Left ventricle myocardium inferior (tissue), 1 donor: ENCODE measurements at regions not wholly inside any gene's neighbourhood (a gene's known extent, or its start where the extent isn't known, plus 50 kb on each side); places are given as distances from the start of the nearest gene placed in this dataset.

Experiments
- DNase-seq: peaks from one replicate; pipeline ENCODE4 v3.0.0-alpha.2; 2020
- H3K27ac ChIP-seq: fragments of 200-600 bp; replicated peaks from 2 replicates; pipeline ENCODE4 v1.8.0; 2021
- H3K27me3 ChIP-seq: fragments of 200-600 bp; 2 replicates; pipeline ENCODE4 v1.8.0; 2021; ENCODE audit warnings: low read depth
- H3K36me3 ChIP-seq: fragments of 200-600 bp; 2 replicates; pipeline ENCODE4 v1.8.0; 2021
- H3K4me1 ChIP-seq: fragments of 200-600 bp; 2 replicates; pipeline ENCODE4 v1.8.0; 2021
- H3K4me3 ChIP-seq: fragments of 200-600 bp; 2 replicates; pipeline ENCODE4 v1.8.0; 2021; ENCODE audit warnings: mild to moderate bottlenecking, moderate library complexity
- H3K9me3 ChIP-seq: fragments of 200-600 bp; replicated peaks from 2 replicates; pipeline ENCODE4 v1.8.0; 2021
- CTCF ChIP-seq: fragments of 200-600 bp; IDR thresholded peaks from 2 replicates; pipeline ENCODE4 v1.8.0; 2021; ENCODE audit warnings: antibody characterized with exemption, mild to moderate bottlenecking, borderline replicate concordance
- intact Hi-C: fragments of 100-400 bp; cut with micrococcal nuclease; formaldehyde crosslinking; loops from one replicate; pipeline ENCODE4 v1.11.0; 2022
- donor health status: DM: no; HTN: yes; CAD: no; lungs with severe emphysema.

GRCh38 chr16:6841392-6841791, 491.3 kb upstream of the RBFOX1 start:
- DNase-seq: no peak
- Histone ChIP-seq H3K9me3 (peaks cover 31% of the 10 kb centered on the region), H3K36me3 (no peaks in the 10 kb centered on the region), H3K27me3 (no peaks in the 10 kb centered on the region), H3K4me1 (no peaks in the 10 kb centered on the region), H3K27ac (no peak overlapping the region), H3K4me3 (no peak overlapping the region)
- TF ChIP-seq CTCF: no peak
- intact Hi-C loops: no loop called here

- Histone ChIP-seq H3K4me1 (no peaks in the 10 kb centered on the region), H3K9me3 (peaks cover 15% of the 10 kb centered on the region), H3K4me3 (no peak overlapping the region), H3K27ac (no peak overlapping the region), H3K36me3 (no peaks in the 10 kb centered on the region), H3K27me3 (no peaks in the 10 kb centered on the region)
- no peak for TF ChIP-seq CTCF
- intact Hi-C loops: no loop called here
- no peak for DNase-seq
These were observed 494.9 kb upstream of the RBFOX1 start for GRCh38 chr16:6837722-6838121.

- peaks cover 13% of the 10 kb centered on the region for H3K9me3 ChIP-seq
- intact Hi-C loops: no loop called here
These were observed 495.9 kb upstream of the RBFOX1 start for GRCh38 chr16:6836766-6837165.

GRCh38 chr16:6835941-6836340, 496.7 kb upstream of the RBFOX1 start:
- Histone ChIP-seq H3K9me3 (peaks cover 13% of the 10 kb centered on the region), H3K4me3 (no peak overlapping the region), H3K4me1 (no peaks in the 10 kb centered on the region), H3K27ac (no peak overlapping the region), H3K36me3 (no peaks in the 10 kb centered on the region), H3K27me3 (no peaks in the 10 kb centered on the region)
- no peak for TF ChIP-seq CTCF
- DNase-seq: no peak
- intact Hi-C loops: no loop called here

More at GRCh38 chr16:6836766-6837165, 495.9 kb upstream of the RBFOX1 start:
- Histone ChIP-seq H3K27ac (no peak overlapping the region), H3K4me1 (no peaks in the 10 kb centered on the region), H3K36me3 (no peaks in the 10 kb centered on the region), H3K27me3 (no peaks in the 10 kb centered on the region), H3K4me3 (no peak overlapping the region)
- no peak for TF ChIP-seq CTCF
- DNase-seq: no peak

GRCh38 chr16:6835516-6835915, 497.1 kb upstream of the RBFOX1 start:
- intact Hi-C loops: no loop called here

More at GRCh38 chr16:6835516-6835915, 497.1 kb upstream of the RBFOX1 start:
- Histone ChIP-seq H3K4me3 (no peak overlapping the region), H3K4me1 (no peaks in the 10 kb centered on the region), H3K27ac (no peak overlapping the region), H3K27me3 (no peaks in the 10 kb centered on the region), H3K9me3 (peaks cover 13% of the 10 kb centered on the region), H3K36me3 (no peaks in the 10 kb centered on the region)
- no peak for DNase-seq
- no peak for TF ChIP-seq CTCF
